ENCODE measurements at regions not wholly inside any gene's neighbourhood (a gene's known extent, or its start where the extent isn't known, plus 50 kb on each side); places are given as distances from the start of the nearest gene placed in this dataset.

GRCh38 chr11:119501777-119502405, 78.9 kb upstream of the THY1 start:
- Histone ChIP-seq H3K27me3 (no peaks in the 10 kb centered on the region), H3K27ac (no peak overlapping the region), H3K4me3 (no peak overlapping the region), H3K4me1 (no peaks in the 10 kb centered on the region), H3K36me3 (no peaks in the 10 kb centered on the region), H3K9me3 (no peaks in the 10 kb centered on the region)
- TF ChIP-seq POLR2AphosphoS5 (IDR thresholded peaks at IDR 0.05) (no peak), EP300 (IDR thresholded peaks at IDR 0.05) (no peak), POLR2A (IDR thresholded peaks at IDR 0.05) (no peak)
- TF ChIP-seq, protein P1, sequence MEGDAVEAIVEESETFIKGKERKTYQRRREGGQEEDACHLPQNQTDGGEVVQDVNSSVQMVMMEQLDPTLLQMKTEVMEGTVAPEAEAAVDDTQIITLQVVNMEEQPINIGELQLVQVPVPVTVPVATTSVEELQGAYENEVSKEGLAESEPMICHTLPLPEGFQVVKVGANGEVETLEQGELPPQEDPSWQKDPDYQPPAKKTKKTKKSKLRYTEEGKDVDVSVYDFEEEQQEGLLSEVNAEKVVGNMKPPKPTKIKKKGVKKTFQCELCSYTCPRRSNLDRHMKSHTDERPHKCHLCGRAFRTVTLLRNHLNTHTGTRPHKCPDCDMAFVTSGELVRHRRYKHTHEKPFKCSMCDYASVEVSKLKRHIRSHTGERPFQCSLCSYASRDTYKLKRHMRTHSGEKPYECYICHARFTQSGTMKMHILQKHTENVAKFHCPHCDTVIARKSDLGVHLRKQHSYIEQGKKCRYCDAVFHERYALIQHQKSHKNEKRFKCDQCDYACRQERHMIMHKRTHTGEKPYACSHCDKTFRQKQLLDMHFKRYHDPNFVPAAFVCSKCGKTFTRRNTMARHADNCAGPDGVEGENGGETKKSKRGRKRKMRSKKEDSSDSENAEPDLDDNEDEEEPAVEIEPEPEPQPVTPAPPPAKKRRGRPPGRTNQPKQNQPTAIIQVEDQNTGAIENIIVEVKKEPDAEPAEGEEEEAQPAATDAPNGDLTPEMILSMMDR (IDR thresholded peaks at IDR 0.05), result no peak
- DNase-seq (no peak), ATAC-seq (ENCODE audit: low FRiP score in 2 of 2) (no peak)
- 63 to 78% methylated on average over 12 to 21 of the region's 21 CpGs for WGBS, 2 donors

- Histone ChIP-seq H3K9me3 (no peaks in the 10 kb centered on the region), H3K27ac (no peak overlapping the region), H3K36me3 (no peaks in the 10 kb centered on the region), H3K27me3 (no peaks in the 10 kb centered on the region), H3K4me3 (no peak overlapping the region), H3K4me1 (no peaks in the 10 kb centered on the region)
- ATAC-seq (ENCODE audit: low FRiP score in 2 of 2) (no peak), DNase-seq (no peak)
- TF ChIP-seq EP300 (IDR thresholded peaks at IDR 0.05) (no peak), POLR2A (IDR thresholded peaks at IDR 0.05) (no peak), POLR2AphosphoS5 (IDR thresholded peaks at IDR 0.05) (no peak)
- TF ChIP-seq, protein P1 (IDR thresholded peaks at IDR 0.05), result no peak
- 81 to 87% methylated on average over 6 to 8 of the region's 8 CpGs for WGBS, 2 donors
Measured at GRCh38 chr11:119497717-119498116, 74.7 kb upstream of the THY1 start.

DNA sequence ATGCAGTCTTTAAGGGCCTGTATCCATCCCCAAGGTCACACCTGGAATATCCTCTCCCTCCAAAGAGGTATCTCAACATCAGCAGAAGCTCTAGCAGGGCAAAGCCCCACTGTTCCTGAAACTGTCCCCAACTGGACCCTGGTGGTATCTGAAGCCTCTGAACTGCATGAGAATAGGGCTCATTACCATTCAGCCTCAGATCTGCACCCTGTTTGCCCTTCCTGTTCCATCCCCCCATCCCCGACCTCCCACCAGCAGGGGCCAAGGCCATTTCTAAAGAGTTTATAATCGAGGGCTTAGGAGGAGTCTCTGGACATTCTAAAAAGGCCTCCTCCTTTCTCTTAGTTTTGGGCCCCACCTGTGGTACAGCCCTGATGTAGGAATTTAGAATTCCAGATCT, 74.0 kb upstream of the THY1 start:
- no peak for DNase-seq

GRCh38 chr11:119496469-119496868, 73.5 kb upstream of the THY1 start:
- no peak for DNase-seq
- TF ChIP-seq POLR2AphosphoS5 (IDR thresholded peaks at IDR 0.05) (no peak), POLR2A (IDR thresholded peaks at IDR 0.05) (no peak), EP300 (IDR thresholded peaks at IDR 0.05) (no peak)
- TF ChIP-seq, protein P1 (IDR thresholded peaks at IDR 0.05), result no peak
- ATAC-seq (ENCODE audit: low FRiP score in 2 of 2), result no peak
- Histone ChIP-seq H3K27me3 (no peaks in the 10 kb centered on the region), H3K36me3 (no peaks in the 10 kb centered on the region), H3K4me3 (no peak overlapping the region), H3K27ac (no peak overlapping the region), H3K4me1 (no peaks in the 10 kb centered on the region), H3K9me3 (no peaks in the 10 kb centered on the region)
- 60 to 62% methylated on average over 9 of the region's 9 CpGs for WGBS, 2 donors

More for the DNA sequence above, 74.0 kb upstream of the THY1 start:
- Histone ChIP-seq H3K36me3 (no peaks in the 10 kb centered on the region), H3K4me1 (no peaks in the 10 kb centered on the region), H3K27me3 (no peaks in the 10 kb centered on the region), H3K9me3 (no peaks in the 10 kb centered on the region), H3K4me3 (no peak overlapping the region), H3K27ac (no peak overlapping the region)
- TF ChIP-seq EP300 (IDR thresholded peaks at IDR 0.05), result no peak
- no peak for TF ChIP-seq POLR2A (IDR thresholded peaks at IDR 0.05)
- no peak for TF ChIP-seq POLR2AphosphoS5 (IDR thresholded peaks at IDR 0.05)
- TF ChIP-seq, protein P1 (IDR thresholded peaks at IDR 0.05), result no peak
- ATAC-seq (ENCODE audit: low FRiP score in 2 of 2), result no peak
- WGBS, 2 donors, result 45% methylated on average over 2 of the region's 2 CpGs

- DNase-seq (no peak), ATAC-seq (ENCODE audit: low FRiP score in 2 of 2) (no peak)
- Histone ChIP-seq H3K4me3 (no peak overlapping the region), H3K27ac (no peak overlapping the region), H3K4me1 (no peaks in the 10 kb centered on the region), H3K27me3 (no peaks in the 10 kb centered on the region), H3K9me3 (no peaks in the 10 kb centered on the region), H3K36me3 (no peaks in the 10 kb centered on the region)
- TF ChIP-seq POLR2A (IDR thresholded peaks at IDR 0.05) (no peak), EP300 (IDR thresholded peaks at IDR 0.05) (no peak), POLR2AphosphoS5 (IDR thresholded peaks at IDR 0.05) (no peak)
- TF ChIP-seq, protein P1 (IDR thresholded peaks at IDR 0.05), result no peak
- 51 to 53% methylated on average over 4 of the region's 4 CpGs for WGBS, 2 donors
Measured at GRCh38 chr11:119493712-119494111, 70.7 kb upstream of the THY1 start.
